GM19328 (cell line): ENCODE measurements at regions not wholly inside any gene's neighbourhood (a gene's known extent, or its start where the extent isn't known, plus 50 kb on each side); places are given as distances from the start of the nearest gene placed in this dataset.
"Not testable (repeated sequence)": the region's sequence is repeated elsewhere in the genome, so short reads cannot be mapped to it uniquely, and the experiment has no call there.

ENCODE experiments used
- ATAC-seq: cut with Tn5 transposase; IDR thresholded peaks from one replicate; pipeline ENCODE4 v1.9.1; 2021; ENCODE audit warnings: mild to moderate bottlenecking, moderate library complexity; ENCODE audit not compliant: unreplicated experiment

DNA sequence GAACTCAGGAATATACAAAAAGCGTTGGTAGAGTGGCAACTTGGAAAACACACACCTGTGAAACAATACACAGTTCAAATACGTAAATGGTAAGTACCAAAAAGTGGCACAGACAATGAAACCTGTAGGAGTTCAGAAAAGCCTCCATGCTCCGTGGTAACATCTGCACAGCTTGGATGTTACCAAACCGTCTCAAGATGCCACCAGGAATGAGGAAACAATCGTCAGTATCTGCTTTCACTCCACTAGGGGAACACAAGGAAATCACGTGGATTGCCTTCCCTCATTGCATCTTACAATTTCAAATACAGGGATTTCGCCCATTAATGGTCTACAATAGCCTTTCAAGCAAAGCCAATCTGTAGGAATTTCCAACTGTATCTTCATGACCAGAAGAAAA is 224.6 kb upstream of the LRRC61 start:
- ATAC-seq: not testable (repeated sequence)

DNA sequence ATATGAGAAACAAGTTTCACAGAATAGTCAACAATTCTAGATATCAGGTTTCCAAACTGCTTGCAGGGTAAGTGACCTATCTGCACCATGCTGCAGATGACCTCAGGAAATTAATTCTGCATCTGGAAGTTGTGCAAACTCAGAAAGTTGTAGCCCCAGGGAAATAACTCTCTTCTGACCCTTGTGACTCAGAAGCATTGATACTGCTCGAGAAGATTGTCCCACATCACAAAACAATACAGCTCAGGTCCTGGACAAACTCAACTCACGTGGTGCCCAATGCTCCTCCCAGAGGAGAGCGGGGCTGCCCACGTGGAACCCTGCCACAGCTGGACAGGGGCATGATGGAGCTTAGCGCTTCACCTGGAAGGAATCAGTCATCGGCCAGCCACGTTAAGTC is 221.9 kb upstream of the LRRC61 start:
- not testable (repeated sequence) for ATAC-seq

GRCh38 chr7:150107283-150107682 is 215.9 kb upstream of the LRRC61 start:
- not testable (repeated sequence) for ATAC-seq

DNA sequence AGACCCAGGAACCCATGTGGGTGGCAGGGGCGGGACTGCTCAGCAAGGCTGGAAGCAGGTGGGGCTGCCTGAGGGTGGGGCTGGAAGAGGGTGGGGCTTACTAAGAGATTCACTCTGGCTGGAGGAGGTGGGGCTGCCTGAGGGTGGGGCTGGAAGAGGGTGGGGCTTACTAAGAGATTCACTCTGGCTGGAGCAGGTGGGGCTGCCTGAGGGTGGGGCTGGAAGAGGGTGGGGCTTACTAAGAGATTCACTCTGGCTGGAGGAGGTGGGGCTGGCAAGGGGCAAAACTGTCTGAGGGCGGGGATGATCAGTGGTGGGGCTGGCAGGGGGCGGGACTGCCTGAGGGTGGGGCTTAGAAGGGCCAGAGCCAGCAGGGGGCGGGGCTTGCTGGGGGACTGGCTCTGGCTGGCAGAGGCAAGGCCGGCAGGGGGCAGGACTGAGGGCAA is 212.8 kb upstream of the LRRC61 start:
- ATAC-seq: not testable (repeated sequence)

DNA sequence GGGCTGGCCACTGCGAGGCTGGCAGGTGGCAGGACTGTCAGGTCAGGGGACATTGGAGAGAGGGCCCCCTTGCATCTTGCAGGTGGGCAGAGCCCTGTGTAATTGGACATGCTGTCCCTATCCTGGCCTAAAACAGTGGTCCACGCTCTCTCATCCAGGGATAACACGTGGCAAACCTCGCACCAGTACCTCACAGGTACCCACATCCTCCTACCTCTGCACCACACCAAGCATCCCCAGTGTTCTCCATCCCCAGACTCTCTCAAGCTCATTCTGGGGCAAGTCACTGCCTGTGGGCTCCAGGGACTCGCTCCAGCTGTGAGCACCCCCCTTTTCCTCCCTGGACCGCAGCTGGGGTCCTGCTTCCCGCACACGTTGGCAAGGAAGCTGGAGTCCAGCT is 212.3 kb upstream of the LRRC61 start:
- ATAC-seq: not testable (repeated sequence)

DNA sequence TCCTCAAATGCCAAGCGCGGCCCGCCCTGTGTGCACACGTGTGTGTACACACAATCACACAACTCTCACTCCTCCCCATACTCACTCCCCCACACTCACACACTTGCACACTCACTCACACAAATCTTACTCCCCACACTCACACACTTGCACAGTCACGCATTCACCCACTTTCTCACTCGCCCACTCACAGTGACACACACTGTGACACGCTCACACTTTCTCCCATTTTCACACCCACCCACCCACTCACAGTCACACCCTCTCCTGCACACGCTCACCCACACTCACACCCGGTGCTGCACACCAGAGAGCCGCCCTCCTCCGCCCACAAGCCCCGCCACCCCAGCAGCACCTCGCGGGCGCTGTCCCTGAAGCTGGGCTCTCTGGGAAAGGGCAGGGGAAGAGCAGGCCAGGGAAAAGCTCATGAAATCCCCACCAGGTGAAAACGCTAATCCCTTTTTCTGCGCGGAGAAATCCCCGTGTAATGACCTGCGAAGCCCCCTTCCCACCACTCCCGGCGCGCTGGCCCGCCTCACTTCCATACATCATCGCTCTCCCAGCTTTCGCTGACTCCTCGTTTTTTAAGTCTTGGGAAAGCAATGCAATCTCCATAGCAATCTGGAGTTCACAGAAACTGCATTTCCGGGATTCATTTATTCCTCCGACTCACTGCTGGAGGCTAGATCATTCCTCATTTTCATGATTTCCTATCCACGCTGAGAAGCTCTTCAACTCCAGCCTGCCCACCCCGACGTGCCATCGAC is 211.6 kb upstream of the LRRC61 start:
- ATAC-seq: not testable (repeated sequence)

- not testable (repeated sequence) for ATAC-seq
Measured at GRCh38 chr7:150113301-150113700, 209.9 kb upstream of the LRRC61 start.

DNA sequence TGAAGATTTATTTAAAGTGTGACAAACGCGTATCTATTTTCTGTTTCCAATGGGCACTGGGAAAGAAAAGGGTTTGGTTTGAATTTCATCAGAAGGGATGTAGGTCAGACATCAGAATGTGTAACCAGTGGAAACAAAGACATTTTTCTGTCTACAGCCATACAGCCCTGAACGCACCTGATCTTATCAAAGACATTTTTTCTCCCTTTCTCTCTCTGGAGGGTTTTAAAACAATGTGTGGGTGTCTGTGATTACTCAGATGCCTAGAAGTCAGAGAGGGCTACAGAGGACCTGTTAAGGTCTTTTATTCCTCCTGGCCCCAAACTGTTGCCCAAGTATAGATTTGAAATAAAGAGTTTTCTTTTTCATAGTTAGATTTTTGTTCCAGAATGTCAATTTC is 208.6 kb upstream of the LRRC61 start:
- not testable (repeated sequence) for ATAC-seq

GRCh38 chr7:150119966-150120365 is 203.2 kb upstream of the LRRC61 start:
- not testable (repeated sequence) for ATAC-seq

DNA sequence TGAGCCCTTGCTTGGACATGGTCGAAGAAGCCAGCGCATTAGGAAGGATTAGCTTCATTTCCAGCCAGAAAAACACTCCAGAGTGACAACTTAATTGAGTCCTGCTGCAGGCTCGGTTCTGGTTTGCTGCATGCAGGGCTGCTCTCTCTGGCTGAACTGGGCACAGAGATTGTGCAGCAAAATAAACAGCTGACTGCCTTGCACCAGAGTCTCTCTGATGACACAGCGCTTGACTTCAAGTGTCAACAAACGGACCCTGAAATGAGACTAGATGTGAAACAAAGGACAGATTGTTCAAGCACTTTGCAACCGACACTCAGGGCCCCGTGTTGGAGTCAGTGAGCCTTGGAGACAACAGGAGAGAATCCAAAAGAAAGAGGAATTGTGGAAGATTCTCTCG is 197.3 kb upstream of the LRRC61 start:
- not testable (repeated sequence) for ATAC-seq

DNA sequence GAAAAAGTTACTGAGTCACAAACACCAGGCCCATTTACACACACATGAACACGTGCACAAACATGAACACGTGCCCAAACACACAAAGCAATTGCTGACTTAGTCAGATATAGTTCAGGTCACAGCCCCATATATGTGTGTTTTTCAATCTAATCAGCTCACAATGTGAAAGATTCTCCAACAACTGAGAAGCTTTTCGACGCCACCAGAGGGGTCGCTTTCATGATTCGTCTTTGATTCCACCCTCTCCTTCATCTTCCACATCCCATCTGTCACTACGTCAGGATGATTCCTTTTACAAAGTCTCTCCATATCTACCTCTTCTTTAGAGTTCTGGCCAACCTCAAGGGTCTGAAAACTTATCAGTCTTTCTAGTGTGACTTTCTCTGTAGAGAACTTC is 188.7 kb upstream of the LRRC61 start:
- not testable (repeated sequence) for ATAC-seq

GRCh38 chr7:150135620-150136190 is 187.4 kb upstream of the LRRC61 start:
- not testable (repeated sequence) for ATAC-seq

DNA sequence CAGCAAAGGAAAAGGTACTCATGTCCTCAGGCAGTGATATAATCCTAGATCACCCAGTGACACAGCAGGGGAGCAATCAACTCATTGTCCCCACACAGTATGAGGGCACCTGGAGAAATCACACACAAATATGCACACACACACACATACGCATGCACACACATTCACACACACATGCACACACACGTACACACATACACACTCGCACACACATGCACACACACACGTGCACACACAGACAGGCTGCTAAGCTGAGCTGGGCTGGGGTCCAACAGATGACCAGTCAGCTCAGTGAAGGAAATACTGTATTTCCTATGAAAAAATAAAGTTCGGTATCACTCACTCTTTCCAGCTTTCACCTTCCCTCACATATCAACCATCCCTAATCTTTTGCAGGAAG is 183.3 kb upstream of the LRRC61 start:
- ATAC-seq: not testable (repeated sequence)

- not testable (repeated sequence) for ATAC-seq
Measured at GRCh38 chr7:150141525-150142345, 181.4 kb upstream of the LRRC61 start.

DNA sequence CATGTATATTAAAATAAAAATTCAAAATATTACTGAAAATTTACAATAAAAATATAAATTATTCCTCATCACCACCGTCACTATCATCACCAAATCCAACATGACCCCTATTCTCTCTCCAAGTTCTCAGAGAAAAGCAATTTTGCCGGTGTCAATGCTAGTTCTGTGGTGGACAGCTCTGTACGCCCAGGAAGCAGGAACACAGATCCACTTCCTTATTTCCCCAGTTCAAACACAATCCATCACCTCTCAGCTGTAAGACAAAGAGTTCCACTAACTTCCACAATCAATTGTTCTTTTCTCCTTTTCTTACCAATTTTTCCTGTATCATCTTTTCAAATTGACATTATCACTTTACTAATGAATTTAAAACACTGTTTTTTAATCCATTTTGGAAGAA is 177.0 kb upstream of the LRRC61 start:
- ATAC-seq: not testable (repeated sequence)

- ATAC-seq: not testable (repeated sequence)
Measured at GRCh38 chr7:150147524-150147923, 175.6 kb upstream of the LRRC61 start.

DNA sequence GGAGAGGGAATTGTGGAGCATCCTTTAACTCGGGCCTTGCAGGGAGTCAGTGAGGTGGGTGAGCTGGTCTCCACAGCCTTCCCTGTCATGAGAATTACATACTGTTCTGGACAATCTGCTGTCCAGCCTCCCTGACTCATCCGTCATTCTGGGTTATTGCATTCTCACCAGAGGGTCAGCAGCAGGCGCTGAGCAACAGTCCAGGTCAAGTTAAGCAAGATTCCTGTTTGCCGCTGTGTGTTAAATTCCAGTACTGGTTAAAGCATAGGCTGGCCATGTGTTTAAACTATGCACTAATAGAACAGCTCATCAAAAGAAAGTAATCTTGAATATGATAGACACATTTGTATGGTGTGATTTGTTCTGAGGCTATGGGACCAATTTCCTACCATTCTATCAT is 167.1 kb upstream of the LRRC61 start:
- not testable (repeated sequence) for ATAC-seq

GRCh38 chr7:150158696-150159095 is 164.5 kb upstream of the LRRC61 start:
- not testable (repeated sequence) for ATAC-seq

DNA sequence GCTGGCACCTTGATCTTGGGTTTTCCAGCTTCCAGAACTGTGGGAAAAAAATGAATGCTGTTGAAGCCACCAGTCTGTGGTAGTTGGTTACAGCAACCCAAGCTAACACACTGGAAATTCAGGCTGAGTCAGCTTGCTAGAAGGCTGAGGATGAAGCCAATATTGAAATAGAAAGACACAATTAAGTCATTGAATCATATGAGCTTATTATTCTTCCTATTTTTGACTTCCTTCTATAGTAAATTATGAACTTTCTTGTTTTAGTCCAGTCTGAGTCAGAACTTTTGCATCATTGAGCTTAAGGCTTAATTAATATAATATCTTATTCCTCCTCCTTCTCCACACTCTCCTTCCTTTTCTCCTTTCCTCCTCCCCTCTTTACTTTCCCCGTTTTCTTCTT is 153.6 kb upstream of the LRRC61 start:
- ATAC-seq: not testable (repeated sequence)

DNA sequence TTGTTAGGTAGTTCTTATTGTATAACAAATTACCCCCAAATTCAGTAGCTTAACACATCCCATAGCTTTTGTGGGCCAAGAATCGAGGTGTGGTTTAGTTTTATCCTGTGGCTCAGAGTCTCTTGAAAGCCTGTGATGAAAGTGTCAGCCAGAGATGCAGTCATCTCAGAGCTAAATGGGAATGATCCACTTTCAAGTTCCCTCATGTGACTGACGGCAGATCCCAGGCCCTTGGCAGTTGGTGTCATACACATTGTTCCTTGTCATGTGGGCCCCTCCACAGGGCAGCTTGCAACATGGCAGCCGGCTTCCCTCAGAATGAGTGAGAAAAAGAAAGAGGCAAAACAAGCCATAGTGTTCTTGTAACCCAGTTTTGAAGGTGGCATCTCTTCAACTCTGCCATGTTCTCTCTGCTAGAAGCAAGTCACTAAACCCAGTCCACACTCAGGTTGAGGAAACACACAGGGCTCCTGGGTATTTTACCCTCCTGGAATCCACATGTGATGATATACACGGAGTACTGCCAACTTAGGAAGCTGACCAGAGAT is 153.1 kb upstream of the LRRC61 start:
- ATAC-seq: not testable (repeated sequence)

- not testable (repeated sequence) for ATAC-seq
Measured at GRCh38 chr7:150183602-150184001, 139.6 kb upstream of the LRRC61 start.
